Loucy (cell line): ENCODE measurements at regions not wholly inside any gene's neighbourhood (a gene's known extent, or its start where the extent isn't known, plus 50 kb on each side); places are given as distances from the start of the nearest gene placed in this dataset.

Experiments
- EZH2phosphoT487 ChIP-seq: fragments of 200-600 bp; IDR thresholded peaks from 2 replicates; pipeline ENCODE4 v1.6.1; 2018; ENCODE audit warnings: antibody characterized with exemption, mild to moderate bottlenecking, moderate library complexity, borderline replicate concordance
- TF ChIP-seq, protein P1 (sequence below): fragments of 200-600 bp; sonication (generic); conservative IDR thresholded peaks from 2 replicates; pipeline ENCODE4 v1.5.1; 2014; ENCODE audit warnings: mild to moderate bottlenecking, antibody characterized with exemption, low read length

DNA sequence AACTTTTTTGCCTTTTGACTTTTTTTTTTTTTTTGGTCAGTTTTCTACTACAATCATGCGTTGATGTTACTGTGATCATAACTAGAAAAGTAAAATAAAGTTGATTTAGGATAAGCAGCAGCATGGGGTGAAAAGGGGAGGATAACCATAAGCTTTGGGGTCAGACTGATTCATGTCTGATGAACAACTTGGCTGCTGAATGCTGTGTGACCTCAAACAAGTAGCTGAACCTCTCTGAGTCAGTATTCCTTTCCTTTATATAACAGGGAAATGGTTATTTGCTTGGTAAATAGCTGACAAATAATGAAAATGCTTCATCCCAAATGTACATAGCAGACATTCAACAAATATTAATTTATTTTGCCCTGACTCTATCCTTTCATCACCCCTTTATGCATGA is 413.0 kb downstream of the VRK1 start:
- TF ChIP-seq, protein P1, sequence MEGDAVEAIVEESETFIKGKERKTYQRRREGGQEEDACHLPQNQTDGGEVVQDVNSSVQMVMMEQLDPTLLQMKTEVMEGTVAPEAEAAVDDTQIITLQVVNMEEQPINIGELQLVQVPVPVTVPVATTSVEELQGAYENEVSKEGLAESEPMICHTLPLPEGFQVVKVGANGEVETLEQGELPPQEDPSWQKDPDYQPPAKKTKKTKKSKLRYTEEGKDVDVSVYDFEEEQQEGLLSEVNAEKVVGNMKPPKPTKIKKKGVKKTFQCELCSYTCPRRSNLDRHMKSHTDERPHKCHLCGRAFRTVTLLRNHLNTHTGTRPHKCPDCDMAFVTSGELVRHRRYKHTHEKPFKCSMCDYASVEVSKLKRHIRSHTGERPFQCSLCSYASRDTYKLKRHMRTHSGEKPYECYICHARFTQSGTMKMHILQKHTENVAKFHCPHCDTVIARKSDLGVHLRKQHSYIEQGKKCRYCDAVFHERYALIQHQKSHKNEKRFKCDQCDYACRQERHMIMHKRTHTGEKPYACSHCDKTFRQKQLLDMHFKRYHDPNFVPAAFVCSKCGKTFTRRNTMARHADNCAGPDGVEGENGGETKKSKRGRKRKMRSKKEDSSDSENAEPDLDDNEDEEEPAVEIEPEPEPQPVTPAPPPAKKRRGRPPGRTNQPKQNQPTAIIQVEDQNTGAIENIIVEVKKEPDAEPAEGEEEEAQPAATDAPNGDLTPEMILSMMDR: no peak
- TF ChIP-seq EZH2phosphoT487: no peak
